Neural crest cell (in vitro differentiated cells): ENCODE measurements at regions not wholly inside any gene's neighbourhood (a gene's known extent, or its start where the extent isn't known, plus 50 kb on each side); places are given as distances from the start of the nearest gene placed in this dataset.

Source experiments
- DNase-seq: peaks from one replicate; pipeline ENCODE4 v3.0.0; 2021; ENCODE audit warnings: low read depth, mixed read lengths, low spot score
- H3K27ac Mint-ChIP-seq: one replicate; pipeline ENCODE4 v1.8.0; 2021; ENCODE audit warnings: mild to moderate bottlenecking, mixed read lengths; ENCODE audit not compliant: unreplicated experiment
- H3K27me3 Mint-ChIP-seq: 2 replicates; pipeline ENCODE4 v1.8.0; 2021; ENCODE audit warnings: low read depth, mild to moderate bottlenecking, mixed read lengths
- H3K36me3 Mint-ChIP-seq: 2 replicates; pipeline ENCODE4 v1.8.0; 2021; ENCODE audit warnings: low read depth, mild to moderate bottlenecking, mixed read lengths
- H3K4me1 Mint-ChIP-seq: 2 replicates; pipeline ENCODE4 v1.8.0; 2021; ENCODE audit warnings: mixed read lengths
- H3K4me3 Mint-ChIP-seq: one replicate; pipeline ENCODE4 v1.8.0; 2021; ENCODE audit warnings: mild to moderate bottlenecking, mixed read lengths
- H3K9me3 Mint-ChIP-seq: 2 replicates; pipeline ENCODE4 v1.8.0; 2021; ENCODE audit warnings: mixed read lengths
- TF ChIP-seq, protein P1 (sequence below): fragments of 200-600 bp; sonication (generic); conservative IDR thresholded peaks from 2 replicates; pipeline ENCODE4 v1.5.0; 2021; ENCODE audit warnings: antibody characterized with exemption, mild to moderate bottlenecking

DNA sequence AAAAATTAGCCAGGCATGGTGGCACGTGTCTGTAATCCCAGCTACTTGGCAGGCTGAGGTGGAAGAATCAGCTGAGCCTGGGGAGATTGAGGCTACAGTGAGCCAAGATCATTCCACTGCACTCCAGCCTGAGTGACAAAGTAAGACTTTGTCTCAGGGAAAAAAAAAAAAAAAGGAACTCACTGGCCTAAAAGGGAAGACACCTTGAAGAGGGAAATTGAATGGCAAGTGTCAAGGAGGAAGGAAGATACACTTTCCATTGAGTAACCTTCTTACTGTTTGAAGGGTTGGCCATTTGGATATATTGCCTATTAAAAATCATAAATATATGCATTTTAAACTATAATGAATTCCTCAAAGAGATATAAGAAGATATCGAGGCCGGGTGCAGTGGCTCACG, 147.5 kb upstream of the FAM241A start:
- no peaks in the 10 kb centered on the region for H3K36me3 Mint-ChIP-seq
- no peaks in the 10 kb centered on the region for H3K27me3 Mint-ChIP-seq
- H3K4me3 Mint-ChIP-seq = no peak overlapping the region
- TF ChIP-seq, protein P1, sequence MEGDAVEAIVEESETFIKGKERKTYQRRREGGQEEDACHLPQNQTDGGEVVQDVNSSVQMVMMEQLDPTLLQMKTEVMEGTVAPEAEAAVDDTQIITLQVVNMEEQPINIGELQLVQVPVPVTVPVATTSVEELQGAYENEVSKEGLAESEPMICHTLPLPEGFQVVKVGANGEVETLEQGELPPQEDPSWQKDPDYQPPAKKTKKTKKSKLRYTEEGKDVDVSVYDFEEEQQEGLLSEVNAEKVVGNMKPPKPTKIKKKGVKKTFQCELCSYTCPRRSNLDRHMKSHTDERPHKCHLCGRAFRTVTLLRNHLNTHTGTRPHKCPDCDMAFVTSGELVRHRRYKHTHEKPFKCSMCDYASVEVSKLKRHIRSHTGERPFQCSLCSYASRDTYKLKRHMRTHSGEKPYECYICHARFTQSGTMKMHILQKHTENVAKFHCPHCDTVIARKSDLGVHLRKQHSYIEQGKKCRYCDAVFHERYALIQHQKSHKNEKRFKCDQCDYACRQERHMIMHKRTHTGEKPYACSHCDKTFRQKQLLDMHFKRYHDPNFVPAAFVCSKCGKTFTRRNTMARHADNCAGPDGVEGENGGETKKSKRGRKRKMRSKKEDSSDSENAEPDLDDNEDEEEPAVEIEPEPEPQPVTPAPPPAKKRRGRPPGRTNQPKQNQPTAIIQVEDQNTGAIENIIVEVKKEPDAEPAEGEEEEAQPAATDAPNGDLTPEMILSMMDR = no peak
- H3K27ac Mint-ChIP-seq = no peak overlapping the region
- peaks cover under 1% of the 10 kb centered on the region for H3K4me1 Mint-ChIP-seq
- DNase-seq = no peak
- no peaks in the 10 kb centered on the region for H3K9me3 Mint-ChIP-seq

DNA sequence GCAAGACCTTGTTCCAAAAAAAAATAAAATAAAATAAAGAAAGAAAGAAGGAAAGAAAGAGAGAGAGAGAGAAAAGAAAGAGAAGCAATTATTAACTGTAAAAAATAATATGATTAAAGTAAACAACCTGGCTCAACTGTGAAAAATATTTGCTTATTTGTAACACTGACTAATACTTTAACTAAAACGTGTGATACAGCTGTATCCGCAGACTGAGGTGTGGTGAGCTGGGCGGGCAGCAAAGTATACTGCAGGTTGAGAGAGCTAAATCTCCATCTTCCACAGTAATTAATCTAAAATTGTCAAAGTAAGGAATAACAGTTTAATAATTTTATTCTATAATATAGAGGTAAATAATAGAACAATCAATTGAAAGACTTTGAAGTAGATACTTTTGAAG, 145.5 kb upstream of the FAM241A start:
- H3K4me3 Mint-ChIP-seq = no peak overlapping the region
- no peak for DNase-seq
- TF ChIP-seq, protein P1 = no peak
- H3K4me1 Mint-ChIP-seq = no peaks in the 10 kb centered on the region
- H3K27ac Mint-ChIP-seq = no peak overlapping the region
- H3K36me3 Mint-ChIP-seq = no peaks in the 10 kb centered on the region
- H3K9me3 Mint-ChIP-seq = no peaks in the 10 kb centered on the region
- no peaks in the 10 kb centered on the region for H3K27me3 Mint-ChIP-seq

DNA sequence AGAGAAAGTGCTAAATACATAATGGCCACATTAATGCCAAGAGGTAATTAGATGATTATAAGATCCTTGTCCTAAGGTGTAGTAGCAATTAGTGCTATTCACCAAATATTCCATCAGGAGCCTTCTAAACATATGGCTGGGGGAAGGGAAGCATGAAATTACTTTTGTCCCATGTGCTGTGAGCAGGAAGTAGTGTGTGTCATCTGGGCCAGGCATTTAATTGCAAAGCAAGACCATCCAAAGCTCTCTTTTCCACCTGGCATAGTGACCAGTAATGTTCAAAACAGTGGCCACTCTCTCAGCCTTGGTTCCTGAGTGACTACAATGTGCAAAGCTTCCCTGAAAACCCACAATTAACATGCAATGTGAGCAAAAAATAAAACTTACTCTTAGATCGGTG, 144.2 kb upstream of the FAM241A start:
- Mint-ChIP-seq H3K27ac (no peak overlapping the region), H3K27me3 (no peaks in the 10 kb centered on the region), H3K36me3 (no peaks in the 10 kb centered on the region), H3K4me3 (no peak overlapping the region), H3K4me1 (no peaks in the 10 kb centered on the region), H3K9me3 (no peaks in the 10 kb centered on the region)
- TF ChIP-seq, protein P1 = no peak
- DNase-seq = no peak

DNA sequence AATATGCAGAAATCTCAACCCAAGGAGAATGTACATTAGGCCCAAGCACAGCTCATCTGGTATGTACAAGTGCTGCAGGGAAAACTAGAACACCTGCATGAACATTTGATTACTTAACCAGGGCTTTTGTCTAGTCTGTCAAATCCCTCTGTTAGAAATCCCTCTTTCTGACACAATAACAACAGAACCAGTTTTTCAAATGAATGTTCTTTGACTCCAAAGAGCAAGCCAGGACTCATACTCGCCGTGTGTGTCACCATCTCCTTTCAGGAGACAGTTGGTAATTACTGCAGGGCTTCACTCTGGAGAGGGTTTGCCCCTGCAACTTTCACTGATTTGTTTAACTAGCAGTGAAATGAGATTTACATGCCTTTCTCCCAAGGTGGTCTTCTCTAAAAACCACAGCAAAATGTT, 143.0 kb upstream of the FAM241A start:
- Mint-ChIP-seq H3K36me3 (no peaks in the 10 kb centered on the region), H3K27me3 (no peaks in the 10 kb centered on the region), H3K9me3 (no peaks in the 10 kb centered on the region), H3K27ac (no peak overlapping the region), H3K4me3 (no peak overlapping the region), H3K4me1 (no peaks in the 10 kb centered on the region)
- TF ChIP-seq, protein P1 = no peak
- DNase-seq = no peak

DNA sequence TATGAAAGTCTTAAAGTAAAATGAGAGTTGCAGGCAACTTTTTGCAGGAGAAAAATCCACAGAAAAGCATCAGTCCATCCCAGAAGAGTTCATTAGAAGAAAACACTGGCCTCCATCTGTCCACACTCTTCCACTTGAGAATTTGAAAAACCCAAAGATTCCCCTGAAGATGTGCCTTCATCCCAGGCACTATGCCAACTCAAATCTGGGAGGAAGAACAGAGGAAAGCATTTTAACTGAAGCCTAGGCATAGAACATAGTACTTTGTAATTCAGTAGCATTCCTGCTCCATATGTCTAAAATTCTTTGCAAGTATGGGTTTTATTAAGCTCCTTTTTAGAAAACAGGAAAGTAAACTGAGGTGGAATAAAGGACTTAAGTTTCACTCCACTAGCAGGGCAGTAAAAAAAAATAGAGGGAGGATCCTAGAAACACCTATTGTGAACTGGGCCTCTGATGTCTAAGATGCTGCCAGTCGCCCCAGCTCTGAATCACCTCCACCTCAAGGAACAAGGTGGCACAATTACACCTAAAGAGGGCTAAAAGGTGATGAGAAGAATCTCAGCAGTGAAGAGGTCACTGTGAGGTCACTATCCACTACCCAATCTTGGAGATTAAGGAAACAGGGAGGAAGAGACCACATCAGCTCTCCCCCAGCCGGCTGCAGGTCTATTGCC, 141.9 kb upstream of the FAM241A start:
- H3K4me1 Mint-ChIP-seq = no peaks in the 10 kb centered on the region
- H3K27me3 Mint-ChIP-seq = no peaks in the 10 kb centered on the region
- no peaks in the 10 kb centered on the region for H3K36me3 Mint-ChIP-seq
- no peak overlapping the region for H3K27ac Mint-ChIP-seq
- H3K4me3 Mint-ChIP-seq = no peak overlapping the region
- TF ChIP-seq, protein P1 = no peak
- no peak for DNase-seq
- H3K9me3 Mint-ChIP-seq = no peaks in the 10 kb centered on the region
